GM18511 (cell line): ENCODE measurements at regions not wholly inside any gene's neighbourhood (a gene's known extent, or its start where the extent isn't known, plus 50 kb on each side); places are given as distances from the start of the nearest gene placed in this dataset.

ENCODE experiments used
- ATAC-seq: cut with Tn5 transposase; IDR thresholded peaks from one replicate; pipeline ENCODE4 v1.9.1; 2021; ENCODE audit warnings: mild to moderate bottlenecking, moderate library complexity; ENCODE audit not compliant: unreplicated experiment

DNA sequence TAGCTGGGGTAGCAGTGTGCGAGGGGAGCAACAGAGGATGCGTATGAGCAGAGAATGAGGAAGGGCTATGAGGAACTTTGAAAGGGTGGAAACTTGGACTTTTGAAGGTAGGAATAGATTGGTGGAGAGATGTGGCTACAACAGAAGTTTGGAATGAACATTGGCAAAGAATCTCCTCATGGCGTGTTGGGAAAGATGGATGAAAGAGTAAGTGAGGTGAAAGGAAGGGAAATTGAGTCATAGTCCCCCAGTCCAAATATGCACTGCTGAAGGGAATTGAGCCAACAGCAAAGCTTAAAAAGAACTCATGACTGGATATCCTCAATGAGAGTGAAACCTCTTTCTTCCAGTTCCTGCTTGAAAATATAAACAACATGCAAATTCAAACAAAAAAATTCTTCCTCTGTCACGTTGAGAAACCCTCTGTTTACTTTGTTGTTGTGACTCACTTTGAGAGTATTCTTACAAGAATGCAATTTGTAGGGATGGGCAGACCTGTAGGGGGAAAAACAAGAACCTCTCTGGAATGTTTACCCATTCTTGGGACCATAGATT is 313.2 kb upstream of the KCNJ16 start:
- ATAC-seq, result no peak

DNA sequence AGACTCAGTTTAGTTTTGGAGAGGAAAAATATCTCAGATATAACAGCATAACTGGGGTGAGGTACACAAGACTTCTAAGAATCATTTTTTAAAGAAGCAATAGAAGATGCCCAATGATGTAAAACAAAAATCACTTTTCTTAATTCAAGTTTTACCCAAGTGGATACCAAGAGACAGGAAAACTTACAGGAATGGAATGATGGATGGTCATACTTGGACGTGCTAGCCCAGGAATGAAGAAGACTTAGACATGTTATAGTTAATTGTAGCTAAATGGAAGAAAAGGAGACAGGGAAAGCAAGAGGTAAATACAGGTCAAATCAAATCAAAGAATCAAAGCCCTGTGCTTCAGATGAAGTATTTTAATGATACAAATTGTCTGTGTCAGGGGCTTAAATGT is 312.7 kb upstream of the KCNJ16 start:
- ATAC-seq, result no peak

GRCh38 chr17:69762766-69763165 is 312.3 kb upstream of the KCNJ16 start:
- ATAC-seq, result no peak

GRCh38 chr17:69763503-69763902 is 311.5 kb upstream of the KCNJ16 start:
- ATAC-seq, result no peak

DNA sequence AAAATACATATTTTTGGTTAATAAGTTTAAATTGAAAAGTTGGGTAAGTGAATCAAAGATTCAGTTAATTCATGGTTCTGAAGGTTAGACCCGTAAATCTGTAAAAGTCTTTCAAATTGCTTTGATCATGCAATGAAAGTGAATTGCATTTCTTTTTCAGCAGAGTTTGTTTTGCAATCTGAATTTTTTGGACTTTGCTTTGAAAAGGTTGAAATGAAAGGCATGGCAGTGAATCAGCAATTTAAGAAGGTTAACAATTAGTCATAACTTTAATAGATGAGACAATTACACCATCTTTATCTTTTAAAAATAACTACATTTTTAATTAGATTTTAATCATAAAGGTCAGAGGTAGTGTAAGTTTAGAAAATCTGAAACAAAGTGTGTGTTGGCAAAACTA is 310.9 kb upstream of the KCNJ16 start:
- no peak for ATAC-seq

DNA sequence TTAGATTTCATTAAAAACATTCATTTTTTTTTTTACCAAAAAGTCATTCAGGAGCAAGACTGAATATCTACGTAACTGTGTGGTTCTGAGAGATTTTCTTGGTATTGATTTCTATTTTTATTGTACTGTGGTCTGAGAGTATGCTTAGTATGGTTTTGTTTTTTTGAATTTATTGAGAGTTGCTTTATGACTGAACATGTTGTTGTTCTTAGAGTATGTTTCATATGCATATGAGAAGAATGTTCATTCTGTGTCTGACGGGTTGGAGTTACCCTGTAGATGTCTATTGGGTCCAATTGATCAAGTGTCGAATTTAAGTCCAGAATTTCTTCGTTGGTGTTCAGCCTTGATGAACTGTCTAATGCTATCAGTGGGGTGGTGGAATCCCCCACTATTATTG is 306.0 kb upstream of the KCNJ16 start:
- ATAC-seq, result no peak

- ATAC-seq, result no peak
These were observed 301.9 kb upstream of the KCNJ16 start for GRCh38 chr17:69773081-69773480.

GRCh38 chr17:69779378-69780214 is 295.4 kb upstream of the KCNJ16 start:
- no peak for ATAC-seq

- ATAC-seq, result no peak
These were observed 291.2 kb upstream of the KCNJ16 start for GRCh38 chr17:69783865-69784264.

DNA sequence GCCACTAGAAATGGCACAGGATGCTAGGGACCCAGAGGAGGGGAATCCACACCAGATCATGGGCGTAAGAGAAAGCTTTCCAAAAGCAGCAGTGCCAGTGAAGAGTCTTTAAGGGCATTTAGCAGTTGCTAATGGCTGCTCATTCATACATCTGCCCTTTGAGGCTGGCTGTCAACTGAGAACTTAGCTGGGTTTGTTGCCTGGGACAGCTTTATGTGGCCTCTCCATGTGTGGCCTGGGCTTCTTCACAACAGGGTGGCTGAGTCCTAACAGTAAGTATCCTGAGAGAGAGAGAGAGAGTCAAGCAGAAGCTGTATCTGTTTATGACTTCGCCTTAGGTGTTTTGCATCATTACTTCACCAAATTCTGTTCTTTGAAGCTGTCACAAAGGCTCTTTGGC is 286.1 kb upstream of the KCNJ16 start:
- no peak for ATAC-seq

GRCh38 chr17:69796078-69796477 is 278.9 kb upstream of the KCNJ16 start:
- no peak for ATAC-seq

GRCh38 chr17:69800870-69801269 is 274.2 kb upstream of the KCNJ16 start:
- no peak for ATAC-seq

DNA sequence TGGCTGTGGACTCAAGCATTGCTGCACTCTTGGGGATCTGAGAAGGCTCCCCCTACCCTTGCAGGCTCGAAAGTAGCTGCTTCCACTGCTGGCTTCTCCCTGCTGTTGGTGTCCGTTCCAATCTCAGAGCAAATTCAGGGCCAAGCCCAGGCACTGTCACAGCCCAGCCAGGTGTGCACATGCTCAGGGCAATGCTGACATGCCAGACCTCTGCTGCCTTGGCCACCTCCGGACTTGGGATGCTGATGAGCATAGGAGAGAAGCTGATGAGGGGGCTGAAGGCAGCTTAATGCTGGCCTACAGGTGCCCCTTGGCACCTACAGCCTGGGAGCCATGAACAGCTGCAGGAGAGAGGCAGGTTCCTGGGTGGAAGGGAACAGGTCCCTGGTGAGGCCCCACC is 273.7 kb upstream of the KCNJ16 start:
- ATAC-seq, result no peak

- ATAC-seq, result no peak
These were observed 272.8 kb upstream of the KCNJ16 start for GRCh38 chr17:69802045-69802740.

DNA sequence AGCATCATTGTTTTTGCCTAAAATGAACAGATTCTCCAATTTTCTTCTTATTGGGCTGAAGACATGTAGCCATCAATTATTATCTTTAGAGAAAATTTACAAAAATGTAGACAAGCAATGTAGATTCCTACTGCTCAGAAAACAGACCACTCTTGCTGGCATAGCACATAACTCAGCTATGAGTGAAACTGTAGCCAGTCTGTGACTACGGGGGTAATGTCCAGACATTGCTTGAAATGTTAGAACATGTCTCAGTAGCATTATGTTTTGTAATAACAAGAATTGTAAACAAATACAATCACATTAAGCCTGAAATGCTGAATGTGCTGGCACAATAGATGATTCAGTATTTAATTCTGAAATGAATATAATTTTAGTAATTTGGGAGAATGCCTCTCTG is 265.7 kb upstream of the KCNJ16 start:
- no peak for ATAC-seq

GRCh38 chr17:69810326-69810965 is 264.6 kb upstream of the KCNJ16 start:
- no peak for ATAC-seq

DNA sequence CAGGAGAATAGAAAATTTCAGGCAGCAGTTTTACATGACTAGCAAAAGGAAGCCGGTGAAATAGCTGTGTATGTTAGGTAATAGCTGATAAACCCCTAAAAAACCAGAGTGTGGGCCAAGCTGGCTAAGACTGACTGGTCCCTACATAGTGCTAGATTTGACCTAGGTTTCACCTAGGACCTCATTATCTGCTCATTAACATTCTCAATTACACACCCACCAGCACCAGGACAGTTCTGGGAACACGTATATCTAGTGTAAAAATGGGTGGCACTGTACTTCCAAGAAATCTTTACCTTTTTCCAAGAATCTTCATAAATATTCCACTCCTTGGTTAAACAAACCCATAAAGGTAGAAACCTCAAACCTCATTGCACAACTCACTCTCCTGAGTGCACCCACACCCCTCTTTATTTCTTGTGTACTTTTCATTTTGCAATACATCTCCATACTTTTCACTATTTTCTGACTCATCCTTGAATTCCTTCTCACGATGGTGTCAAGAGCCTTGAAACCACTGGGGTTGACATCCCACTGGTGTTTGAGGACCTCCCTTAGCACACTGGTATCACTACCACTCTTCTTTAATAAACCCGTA is 262.7 kb upstream of the KCNJ16 start:
- no peak for ATAC-seq

GRCh38 chr17:69814031-69814430 is 261.0 kb upstream of the KCNJ16 start:
- no peak for ATAC-seq

DNA sequence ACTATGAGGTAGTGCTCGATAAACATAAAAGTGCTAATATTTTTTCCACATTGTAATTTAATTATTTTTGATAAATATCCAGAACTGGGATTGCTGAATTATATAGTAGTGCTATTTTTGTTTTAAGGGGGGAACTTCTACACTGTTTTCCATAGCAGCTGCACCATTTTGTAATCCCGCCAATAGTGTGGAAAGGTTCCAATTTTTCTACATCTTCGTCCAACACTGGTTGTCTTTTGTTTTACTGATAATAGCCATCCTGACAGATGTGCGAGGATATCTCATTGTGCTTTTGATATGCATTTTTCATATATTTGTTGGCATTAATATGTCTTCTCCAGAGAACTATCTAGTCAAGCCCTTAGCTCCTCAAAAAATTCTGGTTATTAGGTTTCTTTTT is 259.6 kb upstream of the KCNJ16 start:
- ATAC-seq, result no peak

- ATAC-seq, result no peak
These were observed 256.6 kb upstream of the KCNJ16 start for GRCh38 chr17:69818467-69818866.
